ENCODE measurements at regions not wholly inside any gene's neighbourhood (a gene's known extent, or its start where the extent isn't known, plus 50 kb on each side); places are given as distances from the start of the nearest gene placed in this dataset.

DNA sequence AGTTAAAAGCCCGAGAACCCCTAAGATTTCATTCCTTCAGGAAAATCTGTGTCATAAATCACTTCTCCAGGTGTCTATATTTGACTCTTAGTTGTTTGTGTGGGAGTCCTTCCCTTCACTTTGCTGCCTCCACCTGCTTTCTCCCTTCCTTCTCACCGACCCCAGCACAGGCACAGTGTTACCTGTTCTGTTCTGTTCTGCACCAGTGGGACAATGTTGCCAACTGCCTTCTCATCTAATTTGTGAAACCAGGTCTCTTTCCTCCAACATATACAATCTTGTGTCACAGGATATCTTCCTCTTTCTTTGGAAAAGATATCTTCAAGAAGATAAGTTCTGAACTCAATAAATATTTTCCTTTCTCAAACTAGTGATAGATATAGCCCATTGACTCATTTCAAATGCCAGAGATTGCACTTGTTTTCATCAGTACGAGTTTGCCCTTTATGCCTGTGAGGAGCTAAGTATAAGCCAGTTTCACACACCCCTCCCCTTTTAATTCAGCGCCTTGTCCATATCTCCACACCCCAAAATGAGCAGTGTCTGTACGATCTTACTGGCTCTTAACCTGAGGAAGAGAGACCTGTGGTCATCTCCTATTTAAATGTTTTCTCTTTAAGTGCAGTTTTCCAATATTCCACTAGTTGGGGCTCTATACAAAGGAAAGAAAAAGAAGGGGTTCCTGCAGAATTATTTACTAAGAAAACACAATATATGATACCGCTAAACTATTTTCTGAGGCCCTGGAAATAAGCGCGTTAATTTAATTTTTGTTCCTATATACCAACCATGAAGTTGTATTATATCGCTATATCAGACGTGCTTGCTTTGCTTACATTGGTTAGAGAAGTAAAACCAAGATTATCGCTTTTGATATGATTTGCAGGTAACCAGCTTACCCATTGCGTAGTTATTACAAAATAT is 81.6 kb upstream of the PREP start:
- Mint-ChIP-seq H3K27ac (ENCODE audit: unreplicated experiment) (no peak overlapping the region), H3K27me3 (ENCODE audit: unreplicated experiment) (no peaks in the 10 kb centered on the region), H3K4me1 (ENCODE audit: unreplicated experiment) (peaks cover 37% of the 10 kb centered on the region), H3K4me3 (ENCODE audit: unreplicated experiment) (no peak overlapping the region), H3K9me3 (ENCODE audit: unreplicated experiment) (no peaks in the 10 kb centered on the region), H3K36me3 (ENCODE audit: low read depth, unreplicated experiment) (no peaks in the 10 kb centered on the region)
- no peak for DNase-seq (ENCODE audit: low spot score)
- TF ChIP-seq, protein P1, sequence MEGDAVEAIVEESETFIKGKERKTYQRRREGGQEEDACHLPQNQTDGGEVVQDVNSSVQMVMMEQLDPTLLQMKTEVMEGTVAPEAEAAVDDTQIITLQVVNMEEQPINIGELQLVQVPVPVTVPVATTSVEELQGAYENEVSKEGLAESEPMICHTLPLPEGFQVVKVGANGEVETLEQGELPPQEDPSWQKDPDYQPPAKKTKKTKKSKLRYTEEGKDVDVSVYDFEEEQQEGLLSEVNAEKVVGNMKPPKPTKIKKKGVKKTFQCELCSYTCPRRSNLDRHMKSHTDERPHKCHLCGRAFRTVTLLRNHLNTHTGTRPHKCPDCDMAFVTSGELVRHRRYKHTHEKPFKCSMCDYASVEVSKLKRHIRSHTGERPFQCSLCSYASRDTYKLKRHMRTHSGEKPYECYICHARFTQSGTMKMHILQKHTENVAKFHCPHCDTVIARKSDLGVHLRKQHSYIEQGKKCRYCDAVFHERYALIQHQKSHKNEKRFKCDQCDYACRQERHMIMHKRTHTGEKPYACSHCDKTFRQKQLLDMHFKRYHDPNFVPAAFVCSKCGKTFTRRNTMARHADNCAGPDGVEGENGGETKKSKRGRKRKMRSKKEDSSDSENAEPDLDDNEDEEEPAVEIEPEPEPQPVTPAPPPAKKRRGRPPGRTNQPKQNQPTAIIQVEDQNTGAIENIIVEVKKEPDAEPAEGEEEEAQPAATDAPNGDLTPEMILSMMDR (IDR thresholded peaks at IDR 0.05; ENCODE audit: unreplicated experiment) = peak; percentile 97

DNA sequence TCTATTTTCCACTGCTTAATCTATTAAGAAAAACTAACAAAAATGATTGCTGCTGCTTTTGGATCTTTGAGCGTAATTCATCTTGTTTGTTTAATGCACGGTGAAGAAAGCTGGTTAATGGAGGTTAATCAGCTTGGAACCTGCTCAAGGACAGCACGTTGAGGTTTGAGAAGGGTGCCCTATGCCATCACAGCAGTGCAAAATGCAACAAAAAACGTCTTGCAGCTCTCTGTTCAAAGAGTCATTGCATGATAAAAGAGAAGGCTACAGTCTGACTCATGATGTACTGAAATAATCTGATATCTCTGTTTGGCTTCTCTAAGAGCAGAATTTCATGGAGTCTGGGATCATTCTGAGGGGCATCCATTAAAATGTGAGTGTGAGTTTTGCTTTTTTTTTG is 80.6 kb upstream of the PREP start:
- TF ChIP-seq, protein P1 (IDR thresholded peaks at IDR 0.05; ENCODE audit: unreplicated experiment) = no peak
- H3K27ac Mint-ChIP-seq (ENCODE audit: unreplicated experiment) = no peak overlapping the region
- H3K4me3 Mint-ChIP-seq (ENCODE audit: unreplicated experiment) = no peak overlapping the region
- DNase-seq (ENCODE audit: low spot score) = no peak
- H3K36me3 Mint-ChIP-seq (ENCODE audit: low read depth, unreplicated experiment) = no peaks in the 10 kb centered on the region
- peaks cover 28% of the 10 kb centered on the region for H3K4me1 Mint-ChIP-seq (ENCODE audit: unreplicated experiment)
- no peaks in the 10 kb centered on the region for H3K27me3 Mint-ChIP-seq (ENCODE audit: unreplicated experiment)
- H3K9me3 Mint-ChIP-seq (ENCODE audit: unreplicated experiment) = no peaks in the 10 kb centered on the region

- Mint-ChIP-seq H3K27ac (ENCODE audit: unreplicated experiment) (no peak overlapping the region), H3K4me3 (ENCODE audit: unreplicated experiment) (no peak overlapping the region), H3K36me3 (ENCODE audit: low read depth, unreplicated experiment) (no peaks in the 10 kb centered on the region), H3K4me1 (ENCODE audit: unreplicated experiment) (peaks cover 24% of the 10 kb centered on the region), H3K9me3 (ENCODE audit: unreplicated experiment) (no peaks in the 10 kb centered on the region), H3K27me3 (ENCODE audit: unreplicated experiment) (no peaks in the 10 kb centered on the region)
- TF ChIP-seq, protein P1 (IDR thresholded peaks at IDR 0.05; ENCODE audit: unreplicated experiment) = no peak
- DNase-seq (ENCODE audit: low spot score) = no peak
Measured at GRCh38 chr6:105482921-105483320, 80.0 kb upstream of the PREP start.

- TF ChIP-seq, protein P1 (IDR thresholded peaks at IDR 0.05; ENCODE audit: unreplicated experiment) = no peak
- H3K27ac Mint-ChIP-seq (ENCODE audit: unreplicated experiment) = no peak overlapping the region
- DNase-seq (ENCODE audit: low spot score) = no peak
- H3K4me3 Mint-ChIP-seq (ENCODE audit: unreplicated experiment) = no peak overlapping the region
- no peaks in the 10 kb centered on the region for H3K36me3 Mint-ChIP-seq (ENCODE audit: low read depth, unreplicated experiment)
- H3K27me3 Mint-ChIP-seq (ENCODE audit: unreplicated experiment) = no peaks in the 10 kb centered on the region
- H3K4me1 Mint-ChIP-seq (ENCODE audit: unreplicated experiment) = peaks cover 18% of the 10 kb centered on the region
- H3K9me3 Mint-ChIP-seq (ENCODE audit: unreplicated experiment) = no peaks in the 10 kb centered on the region
Measured at GRCh38 chr6:105482227-105482844, 79.5 kb upstream of the PREP start.

DNA sequence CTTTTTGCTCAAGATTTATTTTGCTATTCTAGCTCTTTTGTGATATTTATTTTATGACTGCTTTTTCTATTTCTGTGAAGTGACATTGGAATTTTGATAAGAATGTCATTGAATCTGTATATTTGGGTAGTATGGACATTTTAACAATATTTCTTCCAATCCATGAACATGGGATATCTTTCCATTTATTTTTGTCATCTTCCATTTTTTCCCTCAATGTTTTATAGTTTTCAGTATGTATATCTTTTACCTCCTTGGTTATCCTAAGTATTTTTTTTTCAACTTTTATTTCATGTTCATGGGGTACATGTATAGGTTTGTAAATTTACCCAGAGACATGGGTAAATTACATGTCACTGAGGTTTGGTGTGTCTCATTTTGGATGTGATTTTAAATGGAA is 74.1 kb upstream of the PREP start:
- Mint-ChIP-seq H3K27ac (ENCODE audit: unreplicated experiment) (no peak overlapping the region), H3K4me3 (ENCODE audit: unreplicated experiment) (no peak overlapping the region), H3K36me3 (ENCODE audit: low read depth, unreplicated experiment) (no peaks in the 10 kb centered on the region), H3K27me3 (ENCODE audit: unreplicated experiment) (no peaks in the 10 kb centered on the region), H3K9me3 (ENCODE audit: unreplicated experiment) (no peaks in the 10 kb centered on the region), H3K4me1 (ENCODE audit: unreplicated experiment) (no peaks in the 10 kb centered on the region)
- TF ChIP-seq, protein P1 (IDR thresholded peaks at IDR 0.05; ENCODE audit: unreplicated experiment) = no peak
- no peak for DNase-seq (ENCODE audit: low spot score)
